ENCODE measurements at regions not wholly inside any gene's neighbourhood (a gene's known extent, or its start where the extent isn't known, plus 50 kb on each side); places are given as distances from the start of the nearest gene placed in this dataset.

DNA sequence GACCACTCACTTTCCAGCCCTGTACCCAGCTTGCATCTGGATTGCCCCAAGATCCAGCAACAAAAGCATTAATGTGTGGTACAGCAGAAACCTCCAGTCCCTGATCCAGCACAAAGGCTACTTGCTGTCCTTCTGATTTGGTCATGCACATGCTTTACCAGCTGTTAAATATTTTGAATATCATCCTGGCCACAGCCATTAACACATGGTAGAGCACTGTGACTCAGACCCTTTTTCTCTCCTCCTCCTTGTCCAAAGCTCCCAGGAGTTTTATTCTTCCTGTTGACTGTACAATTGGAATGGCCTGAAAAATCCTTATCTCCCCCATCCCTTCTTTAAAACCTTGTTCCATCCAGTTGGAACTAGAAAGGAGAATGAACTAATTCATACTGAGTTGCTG is 419.7 kb upstream of the TNP1 start:
- TF ChIP-seq POLR2A (IDR thresholded peaks at IDR 0.05; ENCODE audit: low read length), result no peak
- TF ChIP-seq GATA1 (IDR thresholded peaks at IDR 0.05; ENCODE audit: low read depth, low read length), result no peak
